Testis (tissue), 2 donors: ENCODE measurements at regions not wholly inside any gene's neighbourhood (a gene's known extent, or its start where the extent isn't known, plus 50 kb on each side); places are given as distances from the start of the nearest gene placed in this dataset.
A peak's percentile ranks its signal among the peaks of the same experiment; 100 is the strongest.

Experiments used
- DNase-seq: peaks from one replicate; pipeline ENCODE4 v3.0.0-alpha.2; 2019
- H3K27ac ChIP-seq, 2 donors: fragments of 200-600 bp; sonication (generic); one replicate each; pipeline ENCODE4 v1.5.1; 2019
- H3K27me3 ChIP-seq: fragments of 200-600 bp; sonication (generic); one replicate; pipeline ENCODE4 v1.5.1; 2019
- H3K36me3 ChIP-seq: fragments of 200-600 bp; sonication (generic); one replicate; pipeline ENCODE4 v1.5.1; 2017; ENCODE audit warnings: low read depth; ENCODE audit errors: missing control alignments
- H3K4me1 ChIP-seq: fragments of 200-600 bp; sonication (generic); one replicate; pipeline ENCODE4 v1.5.1; 2019
- H3K4me3 ChIP-seq, 2 donors: fragments of 200-600 bp; sonication (generic); one replicate each; pipeline ENCODE4 v1.5.1; 2017 to 2019
- H3K9me3 ChIP-seq: fragments of 200-600 bp; sonication (generic); one replicate; pipeline ENCODE4 v1.5.1; 2017
- CTCF ChIP-seq, 3 experiments: fragments of 450-650 bp in 2 of 3; fragments of 200-600 bp in 1 of 3; sonication (generic) in 1 of 3; IDR thresholded peaks; one replicate each; pipeline ENCODE4 v1.5.1; 2016 to 2019; ENCODE audit warnings: antibody characterized with exemption in 3 of 3, mild to moderate bottlenecking in 2 of 3, moderate library complexity in 1 of 3
- POLR2A ChIP-seq: fragments of 450-650 bp; IDR thresholded peaks from one replicate; pipeline ENCODE4 v1.6.1; 2017; ENCODE audit warnings: antibody characterized with exemption, mild to moderate bottlenecking, moderate library complexity
- WGBS, 2 donors: methylation state at CpG; one replicate each; pipeline ENCODE4 v1.1.5; 2018; 5-methylcytosine and 5-hydroxymethylcytosine counted together
- intact Hi-C: fragments of 100-400 bp; cut with DNase I; formaldehyde crosslinking; loops from one replicate; pipeline ENCODE4 v1.15.1; 2023; ENCODE audit warnings: low total_unique reads

DNA sequence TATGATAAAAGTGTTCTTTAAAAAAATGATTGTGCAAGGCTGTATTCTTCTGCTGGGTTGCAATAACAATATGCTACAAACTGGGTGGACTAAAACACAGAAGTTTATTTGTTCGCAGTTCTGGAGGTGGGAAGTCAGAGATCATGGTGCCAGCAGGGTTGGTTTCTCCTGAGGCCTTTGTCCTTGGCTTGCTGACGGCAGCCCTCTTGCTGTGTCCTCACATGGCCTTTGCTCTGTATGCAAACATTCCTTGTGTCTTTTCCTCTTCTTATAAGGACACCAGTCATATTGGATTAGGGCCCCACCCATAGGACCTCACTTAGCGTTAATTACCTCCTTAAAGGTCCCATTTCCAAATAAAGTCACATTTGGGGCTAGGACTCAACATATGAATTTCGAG, 220.4 kb downstream of the SAMD5 start:
- peaks cover 9% of the 10 kb centered on the region for H3K4me1 ChIP-seq
- H3K4me3 ChIP-seq = no peak overlapping the region
- no peaks in the 10 kb centered on the region for H3K27me3 ChIP-seq
- DNase-seq = peak; percentile 87
- TF ChIP-seq POLR2A = no peak
- no peak for TF ChIP-seq CTCF (IDR thresholded peaks at IDR 0.05)
- peak overlapping the region; percentile 63 to 72 for H3K27ac ChIP-seq
- no peaks in the 10 kb centered on the region for H3K36me3 ChIP-seq
- no peaks in the 10 kb centered on the region for H3K9me3 ChIP-seq
- intact Hi-C loops = no loop called here
- 54 to 74% methylated on average over 4 of the region's 4 CpGs for WGBS, 2 donors

- Histone ChIP-seq H3K4me1 (no peaks in the 10 kb centered on the region), H3K36me3 (no peaks in the 10 kb centered on the region), H3K4me3 (no peak overlapping the region), H3K27me3 (no peaks in the 10 kb centered on the region), H3K27ac (no peak overlapping the region), H3K9me3 (no peaks in the 10 kb centered on the region)
- intact Hi-C loops = no loop called here
- 65 to 77% methylated on average over 5 of the region's 5 CpGs for WGBS, 2 donors
- DNase-seq = no peak
- no peak for TF ChIP-seq CTCF (IDR thresholded peaks at IDR 0.05)
- TF ChIP-seq POLR2A = no peak
Measured at GRCh38 chr6:147733686-147734085, 225.2 kb downstream of the SAMD5 start.

- Histone ChIP-seq H3K36me3 (no peaks in the 10 kb centered on the region), H3K4me3 (no peak overlapping the region), H3K27me3 (no peaks in the 10 kb centered on the region), H3K27ac (no peak overlapping the region), H3K4me1 (no peaks in the 10 kb centered on the region), H3K9me3 (no peaks in the 10 kb centered on the region)
- intact Hi-C loops = no loop called here
- DNase-seq = no peak
- WGBS, 2 donors = 75 to 90% methylated on average over 8 of the region's 8 CpGs
- TF ChIP-seq CTCF (IDR thresholded peaks at IDR 0.05) (no peak), POLR2A (no peak)
Measured at GRCh38 chr6:147734151-147734550, 225.7 kb downstream of the SAMD5 start.

DNA sequence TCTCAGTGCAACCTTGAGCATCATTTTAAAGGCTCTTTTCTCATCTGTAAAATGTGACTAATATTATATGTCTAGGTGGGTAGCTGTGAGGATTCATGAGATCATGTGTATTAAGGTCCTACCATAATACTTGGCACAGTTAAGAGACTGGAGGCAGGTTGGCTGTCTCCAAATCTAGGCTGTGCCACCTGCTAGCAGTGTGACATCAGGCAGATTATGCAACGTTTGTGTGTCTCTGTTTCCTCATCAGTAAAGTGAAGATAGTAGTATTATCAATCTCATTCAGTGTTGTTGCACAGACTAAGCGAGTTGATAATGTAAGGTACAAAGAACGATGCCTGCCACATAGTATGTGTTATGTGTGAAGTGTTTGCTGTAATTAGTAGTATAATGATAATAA, 227.4 kb downstream of the SAMD5 start:
- no peak overlapping the region for H3K27ac ChIP-seq
- 83 to 88% methylated on average over 3 of the region's 3 CpGs for WGBS, 2 donors
- TF ChIP-seq CTCF (IDR thresholded peaks at IDR 0.05) (no peak), POLR2A (no peak)
- no peaks in the 10 kb centered on the region for H3K4me1 ChIP-seq
- no peaks in the 10 kb centered on the region for H3K27me3 ChIP-seq
- no peaks in the 10 kb centered on the region for H3K9me3 ChIP-seq
- no peak overlapping the region for H3K4me3 ChIP-seq
- intact Hi-C loops = no loop called here
- no peaks in the 10 kb centered on the region for H3K36me3 ChIP-seq
- DNase-seq = no peak

DNA sequence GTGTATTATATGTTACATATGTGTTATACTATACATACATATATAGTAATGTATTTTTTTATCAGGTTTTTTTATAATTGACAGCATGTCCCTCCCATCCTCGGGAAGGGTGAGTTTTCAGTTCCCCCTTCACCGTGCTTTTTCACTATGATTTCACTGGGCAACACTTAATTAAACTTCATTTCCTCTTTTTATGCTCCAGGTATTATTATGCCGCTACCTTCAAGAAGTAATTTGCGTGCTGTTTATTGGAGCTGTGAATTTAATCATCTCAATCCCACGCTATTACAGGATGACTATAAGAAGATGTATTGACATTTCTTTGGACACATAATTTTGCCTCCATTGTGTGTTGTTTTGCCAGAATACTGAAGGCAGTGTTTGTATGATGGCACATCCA, 228.6 kb downstream of the SAMD5 start:
- Histone ChIP-seq H3K9me3 (no peaks in the 10 kb centered on the region), H3K27me3 (no peaks in the 10 kb centered on the region), H3K36me3 (no peaks in the 10 kb centered on the region), H3K27ac (no peak overlapping the region), H3K4me3 (no peak overlapping the region), H3K4me1 (no peaks in the 10 kb centered on the region)
- WGBS, 2 donors = 88 to 94% methylated on average over 5 of the region's 5 CpGs
- DNase-seq = no peak
- intact Hi-C loops = no loop called here
- TF ChIP-seq CTCF (IDR thresholded peaks at IDR 0.05) = no peak
- TF ChIP-seq POLR2A = no peak
